NCI-H2227 (cell line): ENCODE measurements at regions not wholly inside any gene's neighbourhood (a gene's known extent, or its start where the extent isn't known, plus 50 kb on each side); places are given as distances from the start of the nearest gene placed in this dataset.

Experiments
- DNase-seq: peaks from one replicate; lab custom pipeline; 2025; ENCODE audit not compliant: unreplicated experiment; lab: John Stamatoyannopoulos, UW

DNA sequence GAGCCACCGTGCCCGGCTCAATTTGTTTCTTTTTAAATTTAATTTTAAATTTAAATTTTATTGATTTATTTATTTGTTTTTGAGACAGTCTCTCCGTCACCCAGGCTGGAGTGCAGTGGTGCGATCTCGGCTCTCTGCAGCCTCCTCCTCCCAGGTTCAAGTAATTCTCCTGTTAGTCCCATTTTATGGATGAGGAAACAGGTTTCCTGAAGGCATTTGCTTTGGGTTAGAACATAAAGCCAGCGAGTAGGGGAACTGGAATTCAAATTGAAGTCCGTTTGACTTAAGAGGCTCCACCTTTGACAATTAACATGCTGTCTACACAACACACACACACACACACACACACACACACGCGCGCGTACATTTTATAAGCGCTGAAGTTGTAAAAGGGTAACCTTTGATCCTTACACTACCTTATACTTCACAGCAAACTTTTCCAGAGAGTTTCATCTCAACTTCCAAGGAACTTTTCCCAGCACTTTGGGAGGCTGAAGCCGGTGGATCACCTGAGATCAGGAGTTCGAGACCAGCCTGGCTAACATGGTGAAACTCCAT is 232.0 kb downstream of the BCAS1 start:
- no peak for DNase-seq

GRCh38 chr20:53837126-53837826 is 233.1 kb downstream of the BCAS1 start:
- DNase-seq = no peak

DNA sequence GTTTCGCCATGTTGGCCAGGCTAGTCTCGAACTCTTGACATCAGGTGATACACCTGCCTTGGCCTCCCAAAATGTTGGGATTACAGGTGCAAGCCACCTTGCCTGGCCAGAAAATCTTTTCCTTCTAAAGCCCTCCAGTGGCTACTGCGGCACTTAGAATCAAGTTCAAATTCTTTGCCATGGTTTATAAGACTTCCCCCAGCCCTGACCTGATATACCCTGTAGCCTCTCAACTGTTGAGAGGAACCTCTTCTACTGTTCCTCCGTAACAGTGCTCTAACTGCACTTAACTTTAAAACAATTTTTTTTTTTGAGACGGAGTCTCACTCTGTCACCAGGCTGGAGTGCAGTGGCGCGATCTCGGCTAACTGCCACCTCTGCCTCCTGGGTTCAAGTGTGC is 235.6 kb downstream of the BCAS1 start:
- no peak for DNase-seq

- no peak for DNase-seq
Observed at GRCh38 chr20:53834062-53834442, 236.3 kb downstream of the BCAS1 start.

- DNase-seq = no peak
Observed at GRCh38 chr20:53833333-53834061, 236.9 kb downstream of the BCAS1 start.

- no peak for DNase-seq
Observed at GRCh38 chr20:53832499-53832898, 237.9 kb downstream of the BCAS1 start.

- no peak for DNase-seq
Observed at GRCh38 chr20:53831812-53832211, 238.2 kb upstream of the ZNF217 start.

GRCh38 chr20:53831228-53831627 is 237.6 kb upstream of the ZNF217 start:
- DNase-seq = no peak

GRCh38 chr20:53829724-53830521 is 236.3 kb upstream of the ZNF217 start:
- no peak for DNase-seq

DNA sequence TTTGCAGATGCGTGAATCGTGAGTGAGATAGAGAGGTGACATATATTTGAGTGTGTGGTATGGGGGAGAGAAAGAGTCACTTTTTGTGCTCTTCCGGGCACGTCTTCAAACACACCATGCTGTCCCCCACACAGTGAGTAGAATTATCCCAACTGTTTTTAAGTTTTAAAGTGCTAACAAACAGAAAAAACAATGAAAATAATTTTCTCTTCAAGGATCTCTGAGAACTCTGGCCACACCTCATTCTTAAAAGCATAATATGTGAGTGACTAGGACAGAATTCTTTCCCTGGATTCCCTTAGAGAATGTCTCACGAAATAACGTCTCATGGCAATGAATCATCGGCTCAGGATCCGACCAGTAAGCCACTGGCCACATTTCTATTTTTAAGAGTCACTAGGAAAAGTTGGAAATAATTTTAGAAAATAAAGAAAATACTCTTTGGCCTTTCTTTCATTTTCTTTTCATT is 235.7 kb upstream of the ZNF217 start:
- no peak for DNase-seq

GRCh38 chr20:53828682-53829254 is 235.1 kb upstream of the ZNF217 start:
- DNase-seq = peak; percentile 28

GRCh38 chr20:53828088-53828681 is 234.5 kb upstream of the ZNF217 start:
- no peak for DNase-seq

- no peak for DNase-seq
Observed at GRCh38 chr20:53827292-53828087, 233.9 kb upstream of the ZNF217 start.

DNA sequence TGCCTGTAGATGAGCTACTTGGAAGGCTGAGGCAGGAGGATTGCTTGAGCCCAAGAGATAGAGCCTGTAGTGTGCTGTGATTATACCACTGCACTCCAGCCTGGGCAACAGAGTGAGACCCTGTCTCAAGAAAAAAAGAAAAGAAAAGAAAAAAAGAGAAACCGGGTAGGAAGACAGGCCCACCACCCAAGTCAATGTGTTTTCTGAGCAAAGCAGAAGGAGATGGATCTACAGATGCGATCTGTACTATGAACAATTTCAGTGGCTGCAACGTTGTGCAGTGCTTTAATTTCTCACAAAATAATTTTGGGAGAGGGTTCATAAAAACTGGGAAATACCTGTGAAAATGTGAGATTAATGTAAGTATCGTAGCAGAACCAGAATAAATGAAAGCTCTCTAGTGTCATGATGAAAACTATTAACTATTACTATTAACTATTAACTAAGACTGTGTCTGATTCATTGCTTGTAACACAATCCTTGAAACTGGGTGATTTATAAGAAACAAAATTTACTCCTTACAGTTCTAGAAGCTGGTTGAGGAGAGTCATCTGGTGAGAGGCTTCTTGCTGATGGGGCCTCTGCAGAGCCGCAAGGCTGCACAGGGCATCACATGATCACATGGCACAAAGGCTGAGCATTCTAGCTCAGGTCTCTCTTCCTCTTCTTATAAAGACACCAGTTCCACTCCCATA is 233.1 kb upstream of the ZNF217 start:
- no peak for DNase-seq

DNA sequence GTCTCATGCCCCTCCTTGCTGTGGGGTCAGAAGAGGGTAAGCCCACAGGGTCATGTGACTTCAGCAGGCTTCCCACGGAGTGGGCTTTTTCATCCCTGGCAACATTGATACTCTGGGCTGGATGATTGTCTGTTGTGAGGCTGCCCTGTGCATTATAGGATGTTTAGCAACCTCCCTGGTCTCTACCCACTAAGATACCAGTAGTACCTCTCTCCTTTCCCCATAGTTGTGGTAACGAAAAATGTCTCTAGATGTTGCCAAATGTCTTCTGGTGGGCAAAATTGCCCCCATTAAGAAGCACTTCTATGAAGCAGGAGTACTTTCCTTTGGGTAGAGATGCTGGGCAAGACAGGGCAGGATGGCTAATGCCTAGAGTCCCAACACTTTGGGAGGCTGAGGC is 232.5 kb upstream of the ZNF217 start:
- DNase-seq = no peak

GRCh38 chr20:53825282-53825681 is 231.6 kb upstream of the ZNF217 start:
- DNase-seq = no peak

DNA sequence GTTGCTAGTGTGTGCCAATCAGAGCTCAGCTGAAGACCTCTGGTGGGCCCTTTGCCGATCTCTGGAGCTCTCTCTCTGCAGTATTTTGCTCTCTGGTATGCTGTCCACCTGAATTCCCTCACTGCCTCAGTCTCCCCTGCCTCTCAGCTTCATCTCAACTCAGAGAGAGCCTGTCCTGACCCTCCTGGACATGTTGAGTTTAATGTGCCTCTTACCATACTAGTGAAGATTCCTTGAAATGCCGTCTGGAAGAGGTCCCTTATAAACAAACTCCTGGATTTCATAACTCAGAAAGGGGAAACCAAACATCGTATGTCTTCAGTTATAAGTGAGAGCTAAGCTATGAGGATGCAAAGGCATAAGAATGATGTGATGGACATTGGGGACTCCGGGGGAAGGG is 231.1 kb upstream of the ZNF217 start:
- DNase-seq = no peak

GRCh38 chr20:53823121-53823764 is 229.6 kb upstream of the ZNF217 start:
- DNase-seq = no peak

GRCh38 chr20:53822534-53822933 is 228.9 kb upstream of the ZNF217 start:
- no peak for DNase-seq
